HG03060 (cell line): ENCODE measurements at regions not wholly inside any gene's neighbourhood (a gene's known extent, or its start where the extent isn't known, plus 50 kb on each side); places are given as distances from the start of the nearest gene placed in this dataset.
"Not testable (repeated sequence)": the region's sequence is repeated elsewhere in the genome, so short reads cannot be mapped to it uniquely, and the experiment has no call there.

Experiments
- ATAC-seq: cut with Tn5 transposase; IDR thresholded peaks from one replicate; pipeline ENCODE4 v1.9.1; 2021; ENCODE audit warnings: low read depth, moderate number of reproducible peaks; ENCODE audit not compliant: unreplicated experiment

- not testable (repeated sequence) for ATAC-seq
Measured at GRCh38 chr13:54821938-54822470, 1793.4 kb downstream of the OLFM4 start.

GRCh38 chr13:54829391-54830068 is 1800.9 kb downstream of the OLFM4 start:
- ATAC-seq, result not testable (repeated sequence)

- ATAC-seq, result no peak
Measured at GRCh38 chr13:54836273-54836672, 1807.7 kb downstream of the OLFM4 start.

DNA sequence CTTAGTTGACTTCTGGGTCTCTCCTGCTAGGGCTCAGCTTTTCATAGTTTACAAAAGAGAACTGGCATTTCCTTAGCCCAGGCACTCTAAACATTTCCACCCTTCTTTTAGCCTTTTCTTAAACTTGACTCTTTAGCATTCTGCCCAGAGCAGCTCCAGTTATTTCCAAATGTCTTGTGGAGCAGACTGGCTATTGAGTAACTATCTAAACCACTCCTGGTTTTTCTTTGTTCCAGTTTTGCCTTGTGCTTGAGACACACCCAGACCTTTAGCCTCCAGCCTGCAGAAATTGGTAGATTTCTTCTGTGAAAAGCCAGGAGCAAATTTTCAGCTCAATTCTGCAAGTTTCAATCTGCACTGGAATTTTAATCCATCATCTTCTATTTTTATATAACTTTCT is 1813.1 kb downstream of the OLFM4 start:
- ATAC-seq, result no peak

- no peak for ATAC-seq
Measured at GRCh38 chr13:54845351-54845965, 1816.8 kb downstream of the OLFM4 start.

DNA sequence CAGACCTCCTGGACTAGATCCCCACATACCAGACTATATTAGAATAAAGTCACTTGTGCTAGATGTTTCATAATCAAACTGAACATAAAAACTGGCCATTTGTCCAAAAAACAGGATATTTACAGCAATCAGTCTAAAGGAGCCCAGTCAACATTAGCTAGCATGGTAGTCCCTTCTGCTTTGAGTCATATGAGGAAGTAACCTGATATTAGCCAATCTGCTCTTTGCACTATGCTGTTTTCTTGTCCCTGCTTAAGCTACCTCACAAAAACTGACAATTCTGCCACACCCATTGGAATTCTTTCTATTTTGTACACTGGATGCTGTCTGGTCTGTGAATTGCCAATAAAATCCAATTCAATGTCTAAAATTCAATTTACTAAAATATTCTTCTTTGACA is 1824.2 kb downstream of the OLFM4 start:
- ATAC-seq, result no peak

GRCh38 chr13:54859827-54860226 is 1831.2 kb downstream of the OLFM4 start:
- no peak for ATAC-seq

GRCh38 chr13:54875111-54875510 is 1846.5 kb downstream of the OLFM4 start:
- no peak for ATAC-seq

DNA sequence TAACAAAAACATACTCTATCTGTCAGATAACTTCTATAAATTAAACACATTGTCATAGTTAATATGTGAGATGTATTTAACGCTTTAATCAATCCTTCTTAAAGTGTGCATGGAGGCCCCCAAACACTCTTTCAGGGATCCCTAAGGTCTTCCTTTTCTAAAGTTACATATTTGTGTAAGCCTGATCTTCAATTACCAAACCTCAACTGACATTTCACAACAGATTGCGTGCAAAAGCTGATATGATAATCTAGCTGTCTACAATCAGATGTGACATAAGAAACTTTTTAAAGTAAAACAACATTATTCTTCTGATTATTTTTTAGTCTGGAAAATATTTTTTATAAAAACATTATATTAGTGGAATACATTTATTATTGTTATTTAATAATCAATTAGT is 1850.4 kb downstream of the OLFM4 start:
- no peak for ATAC-seq

- no peak for ATAC-seq
Measured at GRCh38 chr13:54884682-54885081, 1856.1 kb downstream of the OLFM4 start.

GRCh38 chr13:54890976-54891375 is 1862.4 kb downstream of the OLFM4 start:
- ATAC-seq, result no peak

- ATAC-seq, result no peak
Measured at GRCh38 chr13:54901316-54901715, 1872.7 kb downstream of the OLFM4 start.

- no peak for ATAC-seq
Measured at GRCh38 chr13:54912367-54912766, 1883.8 kb downstream of the OLFM4 start.

DNA sequence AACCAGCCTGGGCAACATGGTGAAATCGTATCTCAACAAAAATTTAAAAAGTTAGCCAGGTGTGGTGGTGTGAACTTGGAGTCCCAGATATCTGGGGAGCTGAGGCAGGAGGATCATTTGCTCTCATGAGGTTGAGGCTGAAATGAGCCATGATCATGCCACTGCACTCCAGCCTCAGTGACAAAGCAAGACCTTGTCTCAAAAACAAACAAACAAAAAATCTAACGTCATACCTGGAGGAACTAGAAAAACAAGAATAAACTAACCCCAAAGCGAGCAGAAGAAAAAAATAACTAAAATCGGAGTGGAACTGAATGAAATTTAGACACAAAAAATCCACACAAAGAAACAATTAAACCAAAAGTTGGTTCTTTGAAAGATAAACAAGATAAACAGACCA is 1885.1 kb downstream of the OLFM4 start:
- ATAC-seq, result no peak

DNA sequence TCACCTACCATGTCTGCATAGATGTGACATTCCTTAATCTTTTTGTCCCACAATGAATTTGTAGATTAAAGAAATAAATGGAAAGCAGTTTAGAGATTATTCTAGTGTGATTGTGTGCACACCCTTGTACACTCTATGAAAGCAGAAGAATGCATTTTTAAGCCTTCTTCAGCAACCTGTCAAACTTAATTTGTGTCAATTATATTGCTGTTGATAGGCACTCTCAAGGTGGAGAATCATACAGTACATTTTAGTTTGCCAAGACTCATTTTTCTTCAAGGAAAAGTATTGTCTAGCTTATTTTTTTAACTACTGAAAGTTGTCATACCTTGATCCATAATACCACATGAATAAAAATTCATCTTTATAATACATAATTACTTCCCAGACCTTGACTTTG is 1898.9 kb downstream of the OLFM4 start:
- ATAC-seq, result no peak

DNA sequence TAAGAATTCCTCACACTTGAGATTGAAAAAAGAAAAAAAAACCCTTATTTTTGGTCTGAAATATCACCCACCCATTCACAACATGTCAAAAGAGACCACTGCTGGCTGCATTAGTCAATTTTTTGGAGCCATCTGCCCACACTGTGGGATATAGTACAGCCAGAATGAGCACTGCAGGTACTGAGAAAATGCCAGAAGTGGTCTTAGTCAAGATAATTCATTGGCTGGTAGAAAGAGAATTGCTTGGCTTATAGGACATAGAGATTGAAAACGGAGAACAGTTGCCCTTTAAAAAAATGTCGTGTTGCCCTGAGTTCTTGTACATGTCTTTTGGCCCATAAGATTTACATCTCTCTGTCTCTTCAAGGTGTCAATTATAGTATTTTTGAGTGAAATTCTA is 1899.5 kb downstream of the OLFM4 start:
- ATAC-seq, result no peak

GRCh38 chr13:54934121-54934520 is 1905.5 kb downstream of the OLFM4 start:
- no peak for ATAC-seq

GRCh38 chr13:54945973-54946372 is 1917.4 kb downstream of the OLFM4 start:
- ATAC-seq, result no peak

- no peak for ATAC-seq
Measured at GRCh38 chr13:54949735-54950134, 1921.1 kb downstream of the OLFM4 start.

DNA sequence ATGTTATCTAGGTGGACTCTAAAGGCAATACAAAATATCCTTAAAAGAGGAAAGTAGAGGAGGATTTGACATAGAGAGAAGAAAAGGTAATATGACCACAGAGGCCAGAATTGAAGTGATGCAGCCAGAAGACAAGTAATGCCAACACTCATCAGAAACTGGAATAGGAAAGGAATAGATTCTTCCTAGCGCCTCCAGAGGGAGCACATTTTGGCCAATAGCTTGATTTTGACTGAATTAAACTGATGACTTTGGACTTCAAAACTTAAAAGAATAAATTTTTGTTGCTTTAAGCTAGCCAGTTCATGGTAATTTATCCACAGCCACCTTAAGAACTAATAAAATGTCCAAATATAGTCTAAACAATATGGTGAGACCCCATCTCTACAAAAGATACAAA is 1921.9 kb downstream of the OLFM4 start:
- ATAC-seq, result no peak

DNA sequence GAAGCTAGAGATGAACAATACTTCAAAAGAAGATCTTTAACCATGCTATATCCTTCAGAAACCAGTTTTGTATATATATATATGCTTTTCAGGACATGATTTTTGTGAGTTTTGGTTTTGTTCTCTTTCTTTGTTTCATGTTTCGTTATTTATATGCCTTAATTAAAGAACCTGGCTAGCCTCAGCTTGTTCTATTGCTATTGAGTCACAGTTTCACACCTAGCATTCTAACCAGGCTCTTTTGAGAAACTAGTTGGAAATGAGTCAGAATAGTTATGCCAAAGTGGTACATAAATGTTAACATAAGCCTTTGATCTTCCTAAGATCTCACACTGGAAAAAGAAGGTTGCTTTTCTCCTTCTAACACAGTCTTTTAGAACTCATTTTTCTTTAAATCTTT is 1925.2 kb downstream of the OLFM4 start:
- no peak for ATAC-seq

DNA sequence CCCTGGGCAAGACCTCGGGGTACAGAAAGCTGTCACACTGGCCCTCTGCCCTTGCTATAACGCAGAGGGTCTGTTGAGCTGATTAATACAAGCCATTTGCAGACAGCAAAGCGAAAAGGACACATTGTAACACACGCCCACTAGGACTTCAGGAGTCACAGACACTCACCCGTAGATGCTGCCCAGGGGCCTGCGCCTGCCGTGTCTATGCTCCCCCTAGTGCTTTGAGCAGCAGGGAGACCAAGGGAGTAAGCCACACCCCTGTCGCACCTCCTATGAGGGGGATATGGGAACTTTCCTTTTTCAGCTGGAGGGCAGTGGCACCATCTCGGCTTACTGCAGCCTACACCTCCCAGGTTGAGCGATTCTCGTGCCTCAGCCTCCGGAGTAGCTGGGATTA is 1930.2 kb downstream of the OLFM4 start:
- ATAC-seq, result no peak
